CD4-positive, alpha-beta memory T cell (primary cell): ENCODE measurements at regions not wholly inside any gene's neighbourhood (a gene's known extent, or its start where the extent isn't known, plus 50 kb on each side); places are given as distances from the start of the nearest gene placed in this dataset.
"Not testable (repeated sequence)": the region's sequence is repeated elsewhere in the genome, so short reads cannot be mapped to it uniquely, and the experiment has no call there.

Experiments used
- CTCF ChIA-PET: fragments of 350-600 bp; sonication (Branson Sonifier 250); formaldehyde crosslinking; loops from one replicate; lab custom pipeline; 2021; ENCODE audit warnings: inconsistent platforms; ENCODE audit not compliant: partially characterized antibody; lab: Charles Lee
- POLR2A ChIA-PET: fragments of 350-600 bp; sonication (Branson Sonifier 250); formaldehyde crosslinking; loops from one replicate; lab custom pipeline; 2021; ENCODE audit not compliant: partially characterized antibody; lab: Charles Lee
- DNase-seq, 5 donors: peaks; one replicate each; pipeline versions ENCODE4 v3.0.0 to v3.0.0-alpha.2; 2020 to 2022; ENCODE audit warnings: mixed read lengths in 1 of 5
- H3K27ac ChIP-seq: one replicate; pipeline ENCODE4 v1.7.0; 2013; ENCODE audit warnings: low read depth, low read length
- H3K27me3 ChIP-seq: 2 replicates; pipeline ENCODE4 v1.7.0; 2013; ENCODE audit warnings: mild to moderate bottlenecking, low read length, moderate library complexity; ENCODE audit not compliant: insufficient read depth
- H3K36me3 ChIP-seq: 2 replicates; pipeline ENCODE4 v1.7.0; 2013; ENCODE audit warnings: mild to moderate bottlenecking, low read length, moderate library complexity; ENCODE audit not compliant: insufficient read depth
- H3K4me1 ChIP-seq: 2 replicates; pipeline ENCODE4 v1.7.0; 2013; ENCODE audit warnings: mild to moderate bottlenecking, low read length, moderate library complexity; ENCODE audit not compliant: insufficient read depth
- H3K4me3 ChIP-seq, 2 donors: one replicate each; pipeline ENCODE4 v1.7.0; 2013; ENCODE audit warnings: low read length in 2 of 2, mild to moderate bottlenecking in 1 of 2
- H3K9me3 ChIP-seq, 2 donors: one replicate each; pipeline ENCODE4 v1.7.0; 2013; ENCODE audit warnings: low read length in 2 of 2, control low read depth in 1 of 2; ENCODE audit not compliant: control insufficient read depth in 1 of 2
- H3K27ac Mint-ChIP-seq, 7 donors: one replicate each; pipeline ENCODE4 v1.8.0; 2020 to 2021; ENCODE audit warnings: mixed read lengths in 7 of 7, mild to moderate bottlenecking in 6 of 7, inconsistent platforms in 3 of 7, moderate library complexity in 3 of 7
- H3K27me3 Mint-ChIP-seq, 2 donors: one replicate each; pipeline ENCODE4 v1.8.0; 2020 to 2021; ENCODE audit warnings: mixed read lengths in 2 of 2
- H3K36me3 Mint-ChIP-seq, 2 donors: one replicate each; pipeline ENCODE4 v1.8.0; 2020 to 2021; ENCODE audit warnings: mixed read lengths in 2 of 2, inconsistent platforms in 1 of 2, mild to moderate bottlenecking in 1 of 2
- H3K4me1 Mint-ChIP-seq, 4 donors: one replicate each; pipeline ENCODE4 v1.8.0; 2020 to 2021; ENCODE audit warnings: mixed read lengths in 4 of 4, mild to moderate bottlenecking in 1 of 4
- H3K4me3 Mint-ChIP-seq, 8 donors: one replicate each; pipeline ENCODE4 v1.8.0; 2020 to 2021; ENCODE audit warnings: mixed read lengths in 8 of 8, mild to moderate bottlenecking in 7 of 8, moderate library complexity in 6 of 8, inconsistent platforms in 3 of 8
- H3K9me3 Mint-ChIP-seq, 8 donors: one replicate each; pipeline ENCODE4 v1.8.0; 2020 to 2021; ENCODE audit warnings: mixed read lengths in 8 of 8, mild to moderate bottlenecking in 5 of 8, inconsistent platforms in 3 of 8, moderate library complexity in 1 of 8
- intact Hi-C: fragments of 100-400 bp; cut with micrococcal nuclease; formaldehyde crosslinking; loops from one replicate; pipeline ENCODE4 v1.15.1; 2023

- Histone ChIP-seq H3K27me3 (no peaks in the 10 kb centered on the region), H3K4me3 (no peak overlapping the region), H3K9me3 (no peaks in the 10 kb centered on the region), H3K4me1 (peaks cover 12% of the 10 kb centered on the region), H3K36me3 (no peaks in the 10 kb centered on the region), H3K27ac (no peak overlapping the region)
- H3K4me3 Mint-ChIP-seq = no peak overlapping the region
- H3K27me3 Mint-ChIP-seq = no peaks in the 10 kb centered on the region
- ChIA-PET POLR2A (no interaction called here), CTCF (interaction anchor here (1.3 kb wide), 2 partner anchors 31 to 378 kb away, joined by 4 to 5 read pairs; no protein-coding TSS in a partner anchor)
- H3K4me1 Mint-ChIP-seq = peaks cover 8 to 16% (median 12%) of the 10 kb centered on the region in 4 donors
- no peaks in the 10 kb centered on the region for H3K9me3 Mint-ChIP-seq
- no peaks in the 10 kb centered on the region for H3K36me3 Mint-ChIP-seq
- H3K27ac Mint-ChIP-seq = no peak overlapping the region
- no peak for DNase-seq
- intact Hi-C loops = no loop called here
Observed at GRCh38 chr1:224544346-224545110, 71.6 kb upstream of the CNIH3 start.

- H3K36me3 Mint-ChIP-seq = no peaks in the 10 kb centered on the region
- no peaks in the 10 kb centered on the region for H3K9me3 Mint-ChIP-seq
- peaks cover 12% of the 10 kb centered on the region for H3K4me1 ChIP-seq
- DNase-seq = no peak
- POLR2A ChIA-PET = no interaction called here
- H3K27me3 ChIP-seq = no peaks in the 10 kb centered on the region
- no peak overlapping the region for H3K4me3 Mint-ChIP-seq
- H3K36me3 ChIP-seq = no peaks in the 10 kb centered on the region
- CTCF ChIA-PET = interaction anchor here (1.3 kb wide), 1 partner anchor 32 kb away, joined by 4 read pairs; no protein-coding TSS in a partner anchor
- no peak overlapping the region for H3K4me3 ChIP-seq
- no peak overlapping the region for H3K27ac Mint-ChIP-seq
- H3K4me1 Mint-ChIP-seq = peaks cover 8 to 16% (median 12%) of the 10 kb centered on the region in 4 donors
- H3K9me3 ChIP-seq = no peaks in the 10 kb centered on the region
- no peaks in the 10 kb centered on the region for H3K27me3 Mint-ChIP-seq
- H3K27ac ChIP-seq = no peak overlapping the region
- intact Hi-C loops = no loop called here
Observed at GRCh38 chr1:224545571-224545970, 70.5 kb upstream of the CNIH3 start.

GRCh38 chr1:224548676-224549075 lies 67.4 kb upstream of the CNIH3 start:
- Mint-ChIP-seq H3K9me3 (no peaks in the 10 kb centered on the region), H3K27me3 (no peaks in the 10 kb centered on the region), H3K27ac (no peak overlapping the region), H3K36me3 (no peaks in the 10 kb centered on the region), H3K4me1 (peaks cover under 1 to 5% (median 2%) of the 10 kb centered on the region in 4 donors), H3K4me3 (no peak overlapping the region)
- Histone ChIP-seq H3K4me1 (peaks cover under 1% of the 10 kb centered on the region), H3K36me3 (no peaks in the 10 kb centered on the region), H3K4me3 (no peak overlapping the region), H3K27me3 (no peaks in the 10 kb centered on the region), H3K9me3 (no peaks in the 10 kb centered on the region), H3K27ac (no peak overlapping the region)
- DNase-seq = no peak
- CTCF ChIA-PET = no interaction called here
- intact Hi-C loops = no loop called here
- POLR2A ChIA-PET = no interaction called here

- POLR2A ChIA-PET, H3K27ac Mint-ChIP-seq, H3K4me3 ChIP-seq, H3K27ac ChIP-seq, CTCF ChIA-PET, H3K9me3 Mint-ChIP-seq, H3K4me3 Mint-ChIP-seq, H3K36me3 Mint-ChIP-seq, H3K4me1 Mint-ChIP-seq, H3K4me1 ChIP-seq, H3K36me3 ChIP-seq, H3K27me3 ChIP-seq, H3K9me3 ChIP-seq, DNase-seq, intact Hi-C loops, H3K27me3 Mint-ChIP-seq: not testable (repeated sequence)
Observed at GRCh38 chr1:224551189-224551588, 64.9 kb upstream of the CNIH3 start.

- Mint-ChIP-seq H3K36me3 (no peaks in the 10 kb centered on the region), H3K27me3 (no peaks in the 10 kb centered on the region), H3K9me3 (no peaks in the 10 kb centered on the region), H3K27ac (no peak overlapping the region), H3K4me1 (no peaks in the 10 kb centered on the region), H3K4me3 (no peak overlapping the region)
- DNase-seq = no peak
- Histone ChIP-seq H3K9me3 (no peaks in the 10 kb centered on the region), H3K4me3 (no peak overlapping the region), H3K4me1 (no peaks in the 10 kb centered on the region), H3K36me3 (no peaks in the 10 kb centered on the region), H3K27me3 (no peaks in the 10 kb centered on the region), H3K27ac (no peak overlapping the region)
- CTCF ChIA-PET = no interaction called here
- POLR2A ChIA-PET = no interaction called here
- intact Hi-C loops = no loop called here
Observed at GRCh38 chr1:224554056-224554455, 62.1 kb upstream of the CNIH3 start.

- intact Hi-C loops = no loop called here
- Histone ChIP-seq H3K36me3 (no peaks in the 10 kb centered on the region), H3K4me3 (no peak overlapping the region), H3K4me1 (no peaks in the 10 kb centered on the region), H3K27ac (no peak overlapping the region), H3K27me3 (no peaks in the 10 kb centered on the region), H3K9me3 (no peaks in the 10 kb centered on the region)
- no peaks in the 10 kb centered on the region for H3K4me1 Mint-ChIP-seq
- DNase-seq = no peak
- H3K36me3 Mint-ChIP-seq = no peaks in the 10 kb centered on the region
- no peaks in the 10 kb centered on the region for H3K9me3 Mint-ChIP-seq
- ChIA-PET CTCF (no interaction called here), POLR2A (no interaction called here)
- no peak overlapping the region for H3K4me3 Mint-ChIP-seq
- no peaks in the 10 kb centered on the region for H3K27me3 Mint-ChIP-seq
- H3K27ac Mint-ChIP-seq = no peak overlapping the region
Observed at GRCh38 chr1:224554620-224555259, 61.4 kb upstream of the CNIH3 start.

- POLR2A ChIA-PET = no interaction called here
- CTCF ChIA-PET = no interaction called here
- peaks cover 0 to 4% of the 10 kb centered on the region in 2 donors for H3K36me3 Mint-ChIP-seq
- DNase-seq = no peak
- no peaks in the 10 kb centered on the region for H3K9me3 ChIP-seq
- no peak overlapping the region for H3K27ac Mint-ChIP-seq
- intact Hi-C loops = no loop called here
- H3K27me3 ChIP-seq = no peaks in the 10 kb centered on the region
- no peaks in the 10 kb centered on the region for H3K4me1 Mint-ChIP-seq
- H3K4me3 ChIP-seq = no peak overlapping the region
- peaks cover 0 to 2% (median 0%) of the 10 kb centered on the region in 8 donors for H3K9me3 Mint-ChIP-seq
- no peak overlapping the region for H3K27ac ChIP-seq
- H3K27me3 Mint-ChIP-seq = peaks cover 0 to 1% of the 10 kb centered on the region in 2 donors
- no peak overlapping the region for H3K4me3 Mint-ChIP-seq
- no peaks in the 10 kb centered on the region for H3K36me3 ChIP-seq
- no peaks in the 10 kb centered on the region for H3K4me1 ChIP-seq
Observed at GRCh38 chr1:224558904-224559303, 57.2 kb upstream of the CNIH3 start.
